HG03565 (cell line): ENCODE measurements at regions not wholly inside any gene's neighbourhood (a gene's known extent, or its start where the extent isn't known, plus 50 kb on each side); places are given as distances from the start of the nearest gene placed in this dataset.

Experiments used
- ATAC-seq: cut with Tn5 transposase; IDR thresholded peaks from one replicate; pipeline ENCODE4 v1.9.1; 2021; ENCODE audit warnings: mild to moderate bottlenecking, moderate library complexity; ENCODE audit not compliant: unreplicated experiment

DNA sequence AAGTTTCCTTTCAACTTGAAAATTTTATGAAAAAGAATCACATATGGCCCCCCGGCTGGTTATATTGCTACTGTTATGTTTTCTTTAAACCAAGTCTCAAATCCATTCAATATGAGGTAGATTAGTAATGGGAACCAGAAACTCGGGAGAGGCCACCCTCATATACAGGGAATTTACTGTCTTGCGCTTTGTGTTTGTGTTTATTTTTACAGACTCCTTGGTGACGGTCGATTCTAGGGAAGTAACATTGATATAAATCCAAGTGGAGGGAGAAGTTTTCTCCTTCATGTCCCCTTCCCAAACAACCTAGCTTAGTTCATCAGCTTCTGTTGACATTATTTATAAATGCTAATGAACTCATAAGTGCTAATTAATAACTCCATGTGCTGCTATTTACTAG lies 163.5 kb upstream of the LMO4 start:
- ATAC-seq: no peak

DNA sequence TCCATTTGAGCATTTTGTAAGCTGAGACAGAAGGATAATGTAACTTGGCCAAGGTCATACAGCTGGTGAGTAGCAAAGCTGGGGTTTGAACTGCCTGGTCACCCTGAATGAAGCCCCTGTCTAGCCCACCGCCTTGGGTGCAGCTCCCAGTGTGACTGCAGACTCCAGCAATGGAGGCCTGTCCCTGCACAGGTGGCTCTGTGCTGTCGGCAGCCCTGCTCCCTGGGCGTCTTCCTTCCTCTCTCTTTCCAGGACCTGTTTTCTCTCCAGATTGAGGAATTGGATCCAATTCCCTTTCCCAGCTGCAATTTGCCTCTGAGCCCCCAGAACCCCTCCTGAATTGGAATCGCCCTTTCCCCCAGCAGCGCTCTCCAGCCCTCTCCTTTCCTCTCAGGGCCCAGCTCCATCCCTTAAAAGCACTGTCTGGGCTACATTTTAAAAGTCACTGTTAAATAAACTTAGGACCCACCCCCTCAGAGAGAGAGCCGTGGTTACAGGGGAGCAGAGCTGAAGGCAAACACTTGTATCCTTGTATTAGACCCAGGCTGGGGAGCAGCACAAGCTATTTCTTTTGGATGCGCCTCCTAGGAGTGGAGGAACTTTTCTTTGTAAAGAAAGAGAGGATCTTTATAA lies 161.4 kb upstream of the LMO4 start:
- no peak for ATAC-seq

DNA sequence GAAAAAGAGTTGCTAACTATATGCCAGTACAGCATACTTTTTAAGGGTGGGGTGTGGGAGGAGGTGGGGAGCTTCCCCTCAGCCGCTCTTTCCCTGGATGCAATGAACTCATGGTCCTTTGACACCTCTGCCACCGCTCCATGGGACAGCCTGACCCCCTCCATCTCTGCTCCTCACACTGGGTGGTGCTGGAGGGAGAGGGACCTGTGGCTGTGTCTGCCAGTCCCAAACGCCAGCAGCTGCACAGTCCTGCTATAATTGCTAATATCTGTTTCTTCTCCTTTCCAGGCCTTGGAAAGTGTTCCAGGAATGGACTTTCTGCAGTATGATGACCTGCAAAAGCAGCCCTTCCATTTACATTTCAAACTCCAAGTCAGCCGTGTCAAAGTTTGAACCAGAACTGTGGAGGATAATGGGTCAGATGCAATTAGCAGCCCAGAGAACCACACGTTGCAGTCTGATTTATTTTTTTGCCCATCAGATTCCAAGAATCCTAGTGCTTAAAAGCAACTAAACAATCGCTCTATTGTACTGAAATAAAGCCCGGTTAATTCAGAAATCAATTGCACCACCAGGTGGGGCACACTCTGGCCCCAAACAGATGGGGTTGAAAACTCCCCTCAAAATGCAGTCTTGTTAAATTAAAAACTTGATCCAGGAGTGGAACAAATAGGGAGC lies 160.7 kb upstream of the LMO4 start:
- no peak for ATAC-seq

DNA sequence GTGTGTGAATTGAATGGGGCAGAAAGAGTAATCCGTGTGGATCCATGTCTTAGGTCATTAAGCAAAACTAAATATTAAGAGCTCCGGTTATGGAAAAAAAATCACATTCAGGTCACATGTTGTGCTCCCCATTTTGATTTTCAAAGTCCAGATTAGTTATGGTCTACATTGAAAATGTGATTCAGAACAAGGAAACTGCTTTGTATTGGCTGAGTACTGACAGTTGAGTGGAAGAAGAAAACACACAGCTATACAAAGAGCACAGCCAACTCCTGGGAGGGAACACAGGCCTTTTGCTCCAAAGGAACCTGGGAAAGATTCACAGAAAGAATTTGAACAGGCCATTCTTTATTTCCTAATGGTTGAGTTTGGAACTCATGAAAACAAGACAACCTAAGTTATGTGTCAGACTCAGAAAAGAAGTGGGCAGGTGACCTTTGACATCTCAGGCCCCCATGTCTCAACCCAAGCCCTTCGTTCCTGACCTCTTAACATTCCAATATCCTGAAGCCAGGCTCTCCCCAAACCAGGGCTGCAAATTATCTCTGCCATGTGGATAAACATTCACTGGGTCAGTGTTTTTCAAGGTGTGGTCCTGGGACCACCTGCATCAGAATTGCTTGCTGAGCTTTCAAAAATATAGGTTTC lies 159.3 kb upstream of the LMO4 start:
- no peak for ATAC-seq

- ATAC-seq: no peak
Measured at GRCh38 chr1:87170157-87170556, 158.5 kb upstream of the LMO4 start.

DNA sequence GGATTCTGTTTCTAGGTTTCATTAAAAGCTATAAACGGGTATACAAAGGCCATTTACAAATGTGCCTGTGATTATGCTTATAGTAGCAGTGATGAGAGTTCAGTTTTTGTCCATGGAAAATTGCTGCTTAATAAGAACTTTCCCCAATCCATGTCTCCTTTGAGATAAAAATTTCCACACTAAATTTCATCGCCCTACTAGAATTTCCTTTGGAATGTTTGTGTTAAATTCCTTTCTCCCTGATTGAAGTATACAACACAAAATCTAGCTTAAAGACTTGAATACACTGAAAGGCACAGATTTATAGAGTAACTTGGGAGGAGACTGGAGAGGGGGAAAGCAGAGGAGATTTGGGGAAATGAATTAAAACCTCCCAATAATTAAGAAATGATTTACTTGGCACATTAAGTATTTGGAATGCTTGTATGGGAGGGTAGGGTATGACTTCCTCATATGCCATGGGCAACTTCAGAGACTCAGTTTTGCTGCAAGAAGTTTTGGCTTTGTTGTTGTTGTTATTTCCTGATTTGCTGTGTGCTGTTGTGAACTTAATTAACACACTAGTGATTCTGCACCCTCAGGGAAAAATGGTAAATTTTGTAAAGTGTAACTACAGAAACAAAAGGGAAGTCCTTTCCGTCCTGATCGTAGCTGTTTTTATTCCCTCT lies 157.6 kb upstream of the LMO4 start:
- no peak for ATAC-seq

- no peak for ATAC-seq
Measured at GRCh38 chr1:87173231-87173630, 155.4 kb upstream of the LMO4 start.

- no peak for ATAC-seq
Measured at GRCh38 chr1:87174724-87175245, 153.9 kb upstream of the LMO4 start.

GRCh38 chr1:87176087-87176486 lies 152.6 kb upstream of the LMO4 start:
- ATAC-seq: no peak

DNA sequence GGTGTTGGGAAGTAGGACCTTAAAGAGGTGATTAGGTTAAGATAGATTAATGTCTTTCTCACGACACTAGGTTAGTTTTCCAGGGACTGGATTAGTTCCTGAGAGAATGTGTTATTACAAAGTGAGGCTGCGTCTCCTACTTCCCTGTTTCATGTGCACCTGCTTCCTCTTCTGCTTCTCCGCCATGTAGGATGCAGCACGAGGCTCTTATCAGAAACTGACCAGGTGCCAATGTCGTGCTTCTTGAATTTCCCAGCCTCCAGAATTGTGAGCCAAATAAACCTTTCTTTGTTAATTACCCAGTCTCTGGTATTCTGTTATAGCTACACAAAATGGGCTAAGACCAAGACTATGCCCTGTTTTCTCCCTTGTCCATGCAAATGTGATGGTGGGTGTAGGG lies 152.2 kb upstream of the LMO4 start:
- no peak for ATAC-seq

DNA sequence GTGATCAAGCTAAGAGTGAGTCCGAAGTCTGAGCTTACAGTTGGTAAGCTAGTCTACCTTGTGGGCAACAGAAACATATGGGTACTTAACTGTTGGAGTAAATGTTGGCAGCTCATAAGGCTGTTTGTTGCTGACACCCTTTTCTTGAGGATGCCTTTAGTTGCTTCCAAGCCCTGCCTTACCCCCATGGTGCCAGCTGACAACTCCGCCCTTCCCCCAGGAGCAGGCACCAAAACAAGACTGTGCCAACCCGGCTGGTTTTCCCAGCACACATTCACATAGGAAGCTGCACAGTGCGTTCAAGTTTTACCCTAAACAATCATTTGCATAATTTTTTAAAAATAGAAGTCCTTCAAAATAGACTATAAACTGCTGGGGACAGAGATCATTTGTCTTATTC lies 150.2 kb upstream of the LMO4 start:
- no peak for ATAC-seq

DNA sequence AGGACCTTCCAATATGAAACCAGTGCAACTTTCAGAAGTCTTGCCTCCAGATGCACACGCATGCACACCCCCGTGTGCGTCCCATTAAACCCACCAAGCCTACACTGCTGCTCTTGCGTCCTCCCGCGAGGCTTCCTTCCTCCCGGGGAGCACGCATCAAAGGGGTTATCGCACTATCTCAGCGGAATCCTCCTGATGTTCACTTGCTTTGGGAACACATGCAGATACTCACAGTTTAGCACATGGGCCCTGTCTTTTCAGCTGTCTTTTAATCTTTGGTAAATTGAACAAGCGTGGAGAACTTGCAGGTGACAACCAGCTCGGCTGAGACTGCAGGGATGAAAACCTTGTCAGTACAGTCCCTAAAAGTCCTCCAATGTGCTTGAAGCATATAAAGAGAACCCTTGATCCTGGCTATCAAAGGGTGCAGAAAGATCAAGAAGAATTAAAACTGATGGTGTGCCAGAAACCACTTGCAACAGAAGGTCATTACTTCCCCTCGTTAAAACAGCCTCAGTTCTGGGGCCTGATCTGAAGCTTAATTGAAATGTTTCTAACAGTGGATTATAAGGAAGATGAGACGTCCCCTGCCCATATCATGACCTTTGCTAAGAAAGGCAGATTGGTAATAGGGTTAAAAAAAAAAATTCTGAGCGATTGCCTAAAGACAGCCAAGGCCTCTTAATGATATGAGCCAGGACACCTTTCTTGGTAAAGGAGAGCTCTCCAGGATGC lies 149.4 kb upstream of the LMO4 start:
- no peak for ATAC-seq

- ATAC-seq: no peak
Measured at GRCh38 chr1:87179851-87180519, 148.7 kb upstream of the LMO4 start.

- no peak for ATAC-seq
Measured at GRCh38 chr1:87180682-87181081, 148.0 kb upstream of the LMO4 start.

- no peak for ATAC-seq
Measured at GRCh38 chr1:87182611-87183010, 146.1 kb upstream of the LMO4 start.

- ATAC-seq: no peak
Measured at GRCh38 chr1:87185077-87185476, 143.6 kb upstream of the LMO4 start.

- no peak for ATAC-seq
Measured at GRCh38 chr1:87186346-87186745, 142.3 kb upstream of the LMO4 start.

GRCh38 chr1:87188640-87189039 lies 140.0 kb upstream of the LMO4 start:
- no peak for ATAC-seq

DNA sequence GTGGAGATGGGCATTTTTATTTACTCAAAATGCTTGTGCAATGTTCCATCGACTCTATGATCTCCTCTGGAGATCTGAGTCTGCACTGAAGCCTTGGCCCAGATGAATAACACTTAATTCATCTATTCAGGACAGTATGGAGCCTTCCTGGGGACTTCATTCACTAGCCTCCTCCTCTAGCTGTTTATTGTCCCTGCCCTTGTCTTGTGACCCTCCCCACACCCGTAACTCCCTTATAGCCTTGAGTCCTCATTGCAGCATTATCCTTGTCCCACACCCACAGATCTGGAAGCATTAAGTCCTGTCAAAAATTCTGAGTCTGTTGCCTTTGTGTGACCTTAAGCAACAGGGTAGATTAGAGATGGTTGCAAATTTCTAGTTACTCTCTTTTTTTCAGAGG lies 138.3 kb upstream of the LMO4 start:
- ATAC-seq: no peak

DNA sequence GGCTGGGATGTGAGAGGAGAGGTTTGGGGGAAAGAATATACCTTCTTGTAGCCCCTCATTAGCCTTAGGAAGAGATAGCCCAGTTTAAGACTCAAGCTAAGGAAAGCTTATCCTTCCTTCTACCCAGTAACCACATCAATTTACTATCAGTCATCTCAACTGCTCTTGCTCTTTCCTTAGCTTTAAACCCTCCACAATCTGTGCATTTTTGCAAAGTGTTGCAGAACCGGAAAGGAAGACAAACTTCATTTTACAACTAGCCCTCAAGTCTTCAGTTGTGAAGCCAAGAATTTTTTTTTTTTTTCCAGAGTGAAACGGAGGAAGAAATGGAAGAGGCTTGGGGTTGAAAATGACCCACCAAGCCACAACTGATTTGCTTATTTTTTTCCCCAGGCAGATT lies 137.0 kb upstream of the LMO4 start:
- ATAC-seq: no peak
